Natural killer cell treated with Interleukin-12 subunit alpha and Interleukin-12 subunit beta and Interleukin-15 and Interleukin-18, amount 100 ng/mL, for 72 hours (primary cell): ENCODE measurements at regions not wholly inside any gene's neighbourhood (a gene's known extent, or its start where the extent isn't known, plus 50 kb on each side); places are given as distances from the start of the nearest gene placed in this dataset.
"Not testable (repeated sequence)": the region's sequence is repeated elsewhere in the genome, so short reads cannot be mapped to it uniquely, and the experiment has no call there.

Experiments
- ATAC-seq, 2 donors: fragments of 150-1000 bp; cut with Tn5 transposase in 1 of 2; sonication (Bioruptor Pico), chemical (Tn5 transposase) in 1 of 2; 2 replicates each; pipeline ENCODE4 v1.10.0; 2021
- DNase-seq: peaks from one replicate; pipeline ENCODE4 v3.0.0; 2022; ENCODE audit warnings: low spot score
- H3K27ac Mint-ChIP-seq, 2 donors: 1 replicate in 1 of 2; 2 replicates in 1 of 2; pipeline ENCODE4 v1.8.0; 2022; ENCODE audit warnings: mixed read lengths in 2 of 2, mild to moderate bottlenecking in 1 of 2, moderate library complexity in 1 of 2
- H3K27me3 Mint-ChIP-seq, 2 donors: 1 replicate in 1 of 2; 2 replicates in 1 of 2; pipeline ENCODE4 v1.8.0; 2022; ENCODE audit warnings: mixed read lengths in 2 of 2
- H3K36me3 Mint-ChIP-seq: one replicate; pipeline ENCODE4 v1.8.0; 2022; ENCODE audit warnings: mixed read lengths
- H3K4me1 Mint-ChIP-seq, 2 donors: 1 replicate in 1 of 2; 2 replicates in 1 of 2; pipeline ENCODE4 v1.8.0; 2022; ENCODE audit warnings: low read depth in 2 of 2, mixed read lengths in 2 of 2, mild to moderate bottlenecking in 1 of 2
- H3K4me3 Mint-ChIP-seq: one replicate; pipeline ENCODE4 v1.8.0; 2022; ENCODE audit warnings: mixed read lengths
- H3K9me3 Mint-ChIP-seq: 2 replicates; pipeline ENCODE4 v1.8.0; 2022; ENCODE audit warnings: mixed read lengths

- Mint-ChIP-seq H3K36me3 (peaks cover 35% of the 10 kb centered on the region), H3K9me3 (peaks cover 34% of the 10 kb centered on the region)
- not testable (repeated sequence) for H3K4me1 Mint-ChIP-seq, H3K27me3 Mint-ChIP-seq, ATAC-seq, DNase-seq, H3K27ac Mint-ChIP-seq, H3K4me3 Mint-ChIP-seq
Observed at GRCh38 chr11:50330723-50331122, 298.0 kb downstream of the OR4C45 start.

GRCh38 chr11:50333861-50334260 lies 301.2 kb downstream of the OR4C45 start:
- Mint-ChIP-seq H3K4me1 (no peaks in the 10 kb centered on the region), H3K27me3 (no peaks in the 10 kb centered on the region), H3K4me3 (no peak overlapping the region), H3K36me3 (peaks cover 28% of the 10 kb centered on the region), H3K9me3 (peaks cover 25% of the 10 kb centered on the region), H3K27ac (no peak overlapping the region)
- ATAC-seq (no peak), DNase-seq (no peak)

DNA sequence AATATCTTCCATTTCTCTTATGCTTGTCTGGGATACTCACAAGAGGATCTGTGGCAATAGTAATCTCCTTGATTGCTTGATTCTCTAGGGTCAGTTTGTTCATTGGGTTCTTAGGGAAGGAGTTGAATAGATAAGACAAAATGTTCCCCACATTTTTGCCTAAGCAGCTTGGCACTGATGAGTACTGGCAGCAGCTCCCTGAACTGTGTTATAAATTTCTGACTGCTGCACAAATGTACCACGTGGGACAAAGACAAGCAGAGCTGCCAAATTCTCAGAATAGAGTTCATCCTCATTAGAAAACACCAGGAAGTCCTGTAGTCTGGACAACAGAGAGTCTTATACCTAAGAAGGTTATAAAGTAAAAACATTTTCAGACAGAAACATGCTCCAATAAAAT lies 304.8 kb downstream of the OR4C45 start:
- Mint-ChIP-seq H3K36me3 (peaks cover 19% of the 10 kb centered on the region), H3K9me3 (peaks cover 28% of the 10 kb centered on the region)
- DNase-seq, H3K4me1 Mint-ChIP-seq, H3K27ac Mint-ChIP-seq, ATAC-seq, H3K4me3 Mint-ChIP-seq, H3K27me3 Mint-ChIP-seq: not testable (repeated sequence)

DNA sequence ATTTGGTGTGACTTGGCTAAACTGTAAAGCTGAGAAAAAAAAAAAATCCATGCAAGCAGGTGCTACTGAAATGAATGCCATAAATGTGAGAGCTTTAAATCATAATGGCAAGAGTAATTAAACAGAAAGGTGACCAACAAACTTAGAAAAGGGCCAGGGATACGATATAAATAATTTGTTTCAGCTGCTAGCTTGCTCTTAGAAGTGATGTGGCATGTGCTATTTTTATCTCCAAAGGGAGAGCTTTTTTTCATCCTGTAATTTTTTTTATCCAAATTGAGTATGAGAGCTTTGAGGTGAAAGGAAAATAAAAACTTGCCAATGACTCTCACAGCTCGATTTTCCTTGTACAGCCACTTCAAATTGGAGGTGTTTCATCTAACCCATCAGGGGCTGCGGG lies 315.3 kb downstream of the OR4C45 start:
- H3K36me3 Mint-ChIP-seq, H3K4me1 Mint-ChIP-seq, ATAC-seq, H3K4me3 Mint-ChIP-seq, H3K27ac Mint-ChIP-seq, DNase-seq, H3K27me3 Mint-ChIP-seq, H3K9me3 Mint-ChIP-seq: not testable (repeated sequence)

DNA sequence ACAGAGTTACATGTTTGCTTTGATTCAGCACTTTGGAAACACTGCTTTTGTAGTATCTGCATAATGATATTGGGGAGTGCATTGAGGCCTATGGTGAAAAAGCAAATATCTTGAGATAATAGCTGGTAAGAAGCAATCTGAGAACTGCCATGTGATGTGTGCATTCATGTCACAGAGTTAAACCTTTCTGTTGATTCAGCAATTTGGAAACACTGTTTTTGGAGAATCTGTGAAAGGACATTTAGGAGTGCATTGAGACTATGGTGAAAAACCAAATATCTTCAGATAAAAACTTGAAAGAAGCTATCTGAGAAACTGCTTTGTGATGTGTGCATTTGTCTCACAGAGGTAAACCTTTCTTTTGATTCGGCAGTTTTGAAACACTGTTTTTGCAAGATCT lies 346.8 kb downstream of the OR4C45 start:
- DNase-seq (no peak), ATAC-seq (no peak)
- H3K9me3 Mint-ChIP-seq = peaks cover 16% of the 10 kb centered on the region
- no peaks in the 10 kb centered on the region for H3K27me3 Mint-ChIP-seq
- no peaks in the 10 kb centered on the region for H3K4me1 Mint-ChIP-seq
- H3K27ac Mint-ChIP-seq = no peak overlapping the region
- no peak overlapping the region for H3K4me3 Mint-ChIP-seq
- H3K36me3 Mint-ChIP-seq = peaks cover 19% of the 10 kb centered on the region

- Mint-ChIP-seq H3K27ac (no peak overlapping the region), H3K9me3 (peaks cover 12% of the 10 kb centered on the region), H3K4me3 (no peak overlapping the region), H3K27me3 (no peaks in the 10 kb centered on the region), H3K4me1 (no peaks in the 10 kb centered on the region), H3K36me3 (peaks cover 54% of the 10 kb centered on the region)
- DNase-seq (no peak), ATAC-seq (no peak)
Observed at GRCh38 chr11:50394017-50394416, 361.3 kb downstream of the OR4C45 start.

GRCh38 chr11:50412832-50413231 lies 380.2 kb downstream of the OR4C45 start:
- no peak overlapping the region for H3K27ac Mint-ChIP-seq
- H3K4me1 Mint-ChIP-seq = no peaks in the 10 kb centered on the region
- DNase-seq (no peak), ATAC-seq (peak in 1 of 2 donors; percentile 20)
- peaks cover 9% of the 10 kb centered on the region for H3K9me3 Mint-ChIP-seq
- H3K4me3 Mint-ChIP-seq = no peak overlapping the region
- no peaks in the 10 kb centered on the region for H3K27me3 Mint-ChIP-seq
- no peaks in the 10 kb centered on the region for H3K36me3 Mint-ChIP-seq

DNA sequence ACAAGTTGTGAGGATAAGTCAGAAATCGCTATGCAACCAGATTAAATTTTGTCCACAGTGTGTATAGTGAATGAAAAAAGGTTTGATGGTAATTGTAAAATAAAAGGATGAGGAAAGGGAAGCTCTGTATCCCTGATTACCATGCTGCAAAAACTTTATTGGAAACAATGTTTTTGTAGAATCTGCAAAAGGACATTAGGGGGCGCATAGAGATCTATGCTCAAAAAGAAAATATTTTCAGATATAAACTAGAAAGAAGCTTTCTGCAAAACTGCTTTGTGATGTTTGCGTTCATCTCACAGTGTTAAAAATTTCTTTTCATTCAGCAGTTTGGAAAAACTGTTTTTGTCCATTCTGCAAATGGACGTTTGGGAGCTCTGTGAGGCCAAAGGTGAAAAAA lies 390.5 kb downstream of the OR4C45 start:
- DNase-seq = no peak
- no peak for ATAC-seq
- no peak overlapping the region for H3K27ac Mint-ChIP-seq
- peaks cover 12% of the 10 kb centered on the region for H3K9me3 Mint-ChIP-seq
- H3K4me1 Mint-ChIP-seq = no peaks in the 10 kb centered on the region
- H3K4me3 Mint-ChIP-seq = no peak overlapping the region
- H3K36me3 Mint-ChIP-seq = peaks cover 12% of the 10 kb centered on the region
- H3K27me3 Mint-ChIP-seq = no peaks in the 10 kb centered on the region
